ENCODE measurements at regions not wholly inside any gene's neighbourhood (a gene's known extent, or its start where the extent isn't known, plus 50 kb on each side); places are given as distances from the start of the nearest gene placed in this dataset.

DNA sequence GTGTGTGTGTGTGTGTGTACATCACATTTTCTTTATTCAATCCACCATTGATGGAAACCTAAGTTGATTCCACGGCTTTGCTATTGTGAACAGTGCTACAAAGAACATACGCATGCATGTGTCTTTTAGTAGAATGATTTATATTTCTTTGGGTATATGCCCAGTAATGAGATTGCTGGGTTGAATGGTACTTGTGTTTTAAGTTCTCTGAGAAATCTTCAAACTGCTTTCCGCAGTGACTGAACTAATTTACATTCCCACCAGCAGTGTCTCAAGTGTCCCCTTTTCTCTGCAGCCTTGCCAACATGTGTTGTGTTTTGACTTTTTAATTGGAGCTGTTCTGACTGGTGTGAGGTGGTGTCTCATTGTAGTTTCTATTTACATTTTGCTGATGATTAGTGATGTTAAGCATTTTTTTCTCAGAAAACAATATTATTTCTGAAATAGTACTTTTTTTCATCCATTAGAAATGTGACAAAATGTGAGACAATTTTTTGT lies 769.7 kb downstream of the TAF11L14 start:
- TF ChIP-seq POLR2A (IDR thresholded peaks at IDR 0.05), result no peak
- TF ChIP-seq, protein P1, sequence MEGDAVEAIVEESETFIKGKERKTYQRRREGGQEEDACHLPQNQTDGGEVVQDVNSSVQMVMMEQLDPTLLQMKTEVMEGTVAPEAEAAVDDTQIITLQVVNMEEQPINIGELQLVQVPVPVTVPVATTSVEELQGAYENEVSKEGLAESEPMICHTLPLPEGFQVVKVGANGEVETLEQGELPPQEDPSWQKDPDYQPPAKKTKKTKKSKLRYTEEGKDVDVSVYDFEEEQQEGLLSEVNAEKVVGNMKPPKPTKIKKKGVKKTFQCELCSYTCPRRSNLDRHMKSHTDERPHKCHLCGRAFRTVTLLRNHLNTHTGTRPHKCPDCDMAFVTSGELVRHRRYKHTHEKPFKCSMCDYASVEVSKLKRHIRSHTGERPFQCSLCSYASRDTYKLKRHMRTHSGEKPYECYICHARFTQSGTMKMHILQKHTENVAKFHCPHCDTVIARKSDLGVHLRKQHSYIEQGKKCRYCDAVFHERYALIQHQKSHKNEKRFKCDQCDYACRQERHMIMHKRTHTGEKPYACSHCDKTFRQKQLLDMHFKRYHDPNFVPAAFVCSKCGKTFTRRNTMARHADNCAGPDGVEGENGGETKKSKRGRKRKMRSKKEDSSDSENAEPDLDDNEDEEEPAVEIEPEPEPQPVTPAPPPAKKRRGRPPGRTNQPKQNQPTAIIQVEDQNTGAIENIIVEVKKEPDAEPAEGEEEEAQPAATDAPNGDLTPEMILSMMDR (IDR thresholded peaks at IDR 0.05), result no peak

Measured in Peyer's patch (tissue), 4 donors.